HG02943 (cell line): ENCODE measurements at regions not wholly inside any gene's neighbourhood (a gene's known extent, or its start where the extent isn't known, plus 50 kb on each side); places are given as distances from the start of the nearest gene placed in this dataset.

Source experiments
- ATAC-seq: cut with Tn5 transposase; IDR thresholded peaks from one replicate; pipeline ENCODE4 v1.9.1; 2021; ENCODE audit warnings: mild to moderate bottlenecking, low read depth, moderate library complexity; ENCODE audit not compliant: unreplicated experiment

DNA sequence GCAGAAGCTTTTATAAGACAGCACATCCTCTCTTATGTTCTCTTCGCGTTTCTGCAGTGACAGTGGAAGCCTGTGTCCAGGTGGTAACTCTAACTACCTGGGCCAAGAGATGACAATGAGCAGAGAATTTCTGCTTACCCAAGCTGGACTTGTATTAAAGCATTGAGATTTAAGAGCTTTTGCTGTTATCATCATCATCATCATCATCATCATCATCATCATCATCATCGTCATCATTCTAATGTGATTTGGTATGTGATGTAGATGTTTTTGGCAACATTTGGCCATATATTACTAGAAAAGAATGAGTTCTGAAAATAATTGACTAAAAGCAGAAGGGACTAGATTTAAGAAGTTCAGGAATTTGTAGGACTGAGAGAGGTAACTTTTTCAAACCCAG is 401.3 kb downstream of the BRINP1 start:
- no peak for ATAC-seq

DNA sequence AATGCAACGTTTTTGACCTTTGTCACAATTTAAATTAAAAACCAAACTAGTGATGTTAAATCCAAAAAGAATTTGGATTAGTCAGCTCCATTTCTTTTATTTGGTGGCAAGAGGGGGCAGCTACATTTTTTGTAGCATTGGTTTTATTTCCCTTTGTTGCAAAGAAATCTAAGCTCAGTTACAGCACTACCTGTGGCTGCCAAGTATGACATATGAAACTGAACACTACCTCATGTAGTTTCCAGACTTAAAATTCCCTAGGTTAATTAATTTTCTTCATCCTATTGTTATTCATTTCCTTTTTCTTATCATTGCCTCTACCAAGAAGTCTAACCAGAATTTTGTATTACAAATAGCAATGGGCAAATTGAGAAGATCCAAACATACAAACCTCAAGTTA is 393.5 kb downstream of the BRINP1 start:
- no peak for ATAC-seq

DNA sequence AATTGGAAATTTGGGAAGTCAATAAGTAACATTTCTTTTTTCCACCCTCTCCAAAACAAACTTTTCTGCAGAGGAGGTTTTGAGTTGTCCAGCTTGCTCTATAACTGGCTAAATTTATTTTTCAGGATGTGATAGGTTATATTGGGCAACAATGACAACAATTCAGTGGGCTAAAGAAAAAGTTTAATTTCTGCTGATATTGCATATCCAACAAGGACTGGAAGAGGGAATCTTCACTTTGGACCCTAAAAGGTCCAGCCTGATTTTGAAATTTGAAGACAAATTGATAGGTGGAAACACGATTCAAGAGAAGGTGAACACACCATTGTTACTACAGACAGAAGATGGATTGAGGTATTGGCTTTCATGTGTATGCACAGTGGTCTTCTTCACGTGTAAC is 393.1 kb downstream of the BRINP1 start:
- ATAC-seq: no peak

DNA sequence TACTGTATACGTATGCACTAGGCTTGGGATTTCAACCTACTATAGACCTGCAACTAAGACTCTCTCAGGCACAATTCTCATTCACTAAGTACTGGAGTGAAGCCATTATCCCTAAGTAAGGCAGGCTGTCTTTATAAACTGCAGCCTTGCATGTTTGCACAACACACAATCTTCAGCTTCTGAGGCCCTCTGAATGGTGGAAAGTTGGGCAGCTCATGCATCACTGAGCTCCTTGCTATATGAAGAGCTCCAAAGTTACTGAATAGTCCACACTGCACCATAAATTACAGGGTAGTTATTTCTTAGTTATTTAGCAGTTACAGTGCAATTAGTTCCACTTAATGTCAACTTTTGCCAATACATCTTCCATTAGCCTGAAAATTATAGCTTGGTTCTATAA is 384.6 kb downstream of the BRINP1 start:
- no peak for ATAC-seq

DNA sequence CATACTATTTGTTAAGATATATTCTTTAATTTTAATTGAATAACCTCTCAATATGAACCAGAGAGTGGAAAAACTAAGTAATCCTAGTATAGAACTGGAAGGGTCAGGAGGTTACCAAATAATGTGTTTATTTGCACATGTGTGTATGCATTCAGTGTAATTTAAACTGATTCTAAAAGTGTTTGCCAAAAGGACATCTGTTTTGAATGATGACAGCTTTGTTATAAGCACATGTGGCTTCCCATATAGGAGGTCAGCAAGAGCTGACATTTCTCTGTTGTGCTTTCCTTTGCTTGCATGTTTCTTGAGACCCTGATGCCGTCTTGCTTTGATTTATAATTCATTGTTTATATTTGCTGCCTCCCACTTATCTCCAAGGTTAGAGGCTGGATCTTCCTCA is 383.4 kb downstream of the BRINP1 start:
- ATAC-seq: no peak

DNA sequence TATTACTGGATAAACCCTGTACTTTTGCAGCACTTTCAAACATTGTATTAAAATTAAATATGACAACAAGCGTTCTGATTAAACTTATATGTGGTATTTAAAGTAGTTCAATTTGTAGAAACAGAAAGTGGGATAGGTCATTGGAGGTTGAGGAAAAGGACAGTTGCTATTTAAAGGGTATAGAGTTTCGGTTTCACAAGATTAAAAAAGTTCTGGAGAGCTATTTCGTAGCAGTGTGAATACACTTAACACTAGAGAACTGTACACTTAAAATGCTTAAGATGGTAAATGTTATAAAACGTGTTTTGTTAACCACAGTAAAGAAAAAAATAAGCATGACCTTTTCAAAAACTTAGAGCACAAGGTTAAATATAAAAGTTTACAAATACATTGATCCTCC is 382.1 kb downstream of the BRINP1 start:
- ATAC-seq: no peak

DNA sequence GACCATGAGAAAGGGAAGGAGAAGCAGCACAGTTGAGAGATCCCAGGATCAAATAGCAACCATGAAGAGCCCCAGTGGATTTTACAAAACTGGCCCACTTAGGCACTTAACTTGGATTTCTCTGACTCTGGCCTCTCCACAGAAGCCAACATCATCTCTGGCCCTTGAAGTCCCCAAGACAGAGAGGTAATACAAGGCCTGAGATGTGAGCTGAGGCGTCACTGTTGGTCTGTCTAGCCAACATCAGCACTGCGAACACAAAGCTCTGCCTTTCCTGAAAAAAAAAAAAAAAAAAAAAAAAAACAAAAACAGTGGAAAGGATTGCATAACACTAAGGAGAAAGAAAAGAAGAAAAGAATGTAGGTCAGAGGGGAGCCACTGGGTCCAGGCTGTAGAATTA is 378.3 kb downstream of the BRINP1 start:
- no peak for ATAC-seq

DNA sequence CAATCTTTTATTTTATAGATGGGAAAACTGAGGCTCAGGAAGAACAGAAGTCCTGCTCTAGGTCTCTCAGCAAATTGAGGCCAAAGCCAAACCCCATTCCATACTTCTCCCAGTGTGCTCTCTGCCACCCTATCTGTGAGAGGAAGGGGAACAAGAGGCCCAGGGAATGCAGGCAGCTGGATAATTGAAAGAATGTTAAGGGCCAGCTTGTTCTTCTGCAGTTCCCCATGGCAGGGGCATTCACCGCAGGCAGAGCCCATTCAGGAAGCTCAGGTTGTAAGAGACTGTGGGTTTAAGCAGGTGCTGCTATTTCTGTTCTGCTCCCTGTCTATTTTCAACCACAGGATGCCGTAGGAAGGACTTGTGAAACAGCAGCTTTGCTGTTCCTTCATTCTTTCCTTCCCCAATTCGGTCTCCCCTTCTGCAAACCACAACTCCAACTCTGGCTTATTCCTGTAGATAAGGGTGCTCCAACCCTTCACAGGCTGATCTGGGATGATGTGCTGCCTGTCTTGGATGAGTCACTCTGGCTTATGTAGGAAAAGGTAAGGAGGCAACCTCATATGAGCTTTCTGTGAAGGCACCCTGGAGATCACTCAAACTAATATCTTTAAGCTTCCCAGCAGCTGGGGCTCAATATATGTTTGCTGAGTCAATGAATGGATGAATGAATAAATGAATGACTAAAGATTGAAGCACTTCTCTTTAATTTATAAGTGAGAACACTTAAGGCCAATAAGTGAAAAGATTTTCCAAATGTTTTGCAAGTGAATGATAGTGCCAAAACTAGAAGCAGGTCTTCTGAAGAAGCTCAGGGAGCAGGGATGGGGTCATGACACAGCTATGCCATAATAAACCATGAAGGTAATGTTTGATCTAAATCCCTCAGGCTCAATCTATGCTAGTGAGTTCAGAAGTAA is 377.6 kb downstream of the BRINP1 start:
- no peak for ATAC-seq

DNA sequence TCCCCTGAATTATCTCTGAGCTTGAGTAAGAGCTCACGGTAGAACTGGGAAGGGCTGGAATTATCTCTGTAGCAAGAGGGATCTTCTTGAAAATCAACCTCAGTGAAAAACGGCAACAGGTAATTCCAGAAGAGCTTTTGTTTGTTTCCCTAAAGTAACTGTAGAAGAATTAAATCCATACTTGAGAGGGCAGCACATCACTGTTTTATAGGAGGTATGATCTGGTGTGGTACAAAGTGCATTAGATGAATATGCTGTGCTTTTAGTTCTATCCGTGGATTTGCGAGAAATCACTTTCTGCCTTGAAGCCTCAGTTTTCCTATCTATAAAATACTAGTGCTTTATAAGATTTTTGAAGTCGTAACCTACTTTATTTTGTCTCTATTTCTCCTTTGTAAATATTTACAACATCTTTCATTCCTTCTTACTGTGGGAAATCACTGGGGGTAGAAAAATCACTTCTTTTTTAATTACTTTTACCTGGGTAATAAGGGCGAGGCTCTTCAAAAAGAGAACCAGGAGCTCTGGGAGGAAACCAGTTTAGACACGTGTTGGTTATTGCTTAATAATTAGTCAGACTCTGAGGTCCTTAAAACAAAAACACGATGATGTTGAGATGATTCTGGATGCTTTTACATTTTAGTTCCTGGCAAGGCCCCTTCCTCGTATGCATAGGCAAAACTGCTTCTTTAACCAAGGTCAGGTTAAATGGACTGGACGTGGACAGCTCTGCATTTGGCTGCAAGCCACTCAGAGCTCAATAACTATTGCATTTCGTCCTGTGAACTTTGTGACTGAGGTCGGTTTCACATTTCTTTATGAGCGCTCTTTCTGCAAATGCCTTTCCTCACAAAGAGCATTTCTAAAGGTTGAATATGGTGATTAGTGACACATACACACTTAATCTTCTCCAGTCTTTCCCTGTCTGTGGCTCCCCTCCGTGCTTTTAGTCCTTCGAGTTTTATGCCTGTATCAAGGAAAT is 376.1 kb downstream of the BRINP1 start:
- no peak for ATAC-seq

DNA sequence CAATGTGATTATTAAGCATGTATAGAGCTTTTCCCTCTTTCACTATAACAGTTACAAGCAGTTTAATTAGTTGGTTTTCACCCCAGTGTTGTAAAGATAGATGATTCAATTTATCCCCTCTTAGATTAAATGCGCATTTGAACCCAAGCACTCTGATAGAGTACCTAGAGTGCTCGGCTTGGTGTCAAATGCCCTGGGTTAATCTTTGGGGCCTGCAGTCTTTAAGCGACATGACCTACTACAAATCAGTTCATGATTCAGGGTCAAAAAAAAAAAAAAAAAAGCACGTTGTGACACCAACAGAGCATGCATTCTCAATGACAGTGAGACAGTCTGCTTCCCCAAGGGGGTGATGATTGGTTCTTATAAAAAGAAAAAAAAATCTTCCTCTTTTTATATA is 375.3 kb downstream of the BRINP1 start:
- no peak for ATAC-seq

DNA sequence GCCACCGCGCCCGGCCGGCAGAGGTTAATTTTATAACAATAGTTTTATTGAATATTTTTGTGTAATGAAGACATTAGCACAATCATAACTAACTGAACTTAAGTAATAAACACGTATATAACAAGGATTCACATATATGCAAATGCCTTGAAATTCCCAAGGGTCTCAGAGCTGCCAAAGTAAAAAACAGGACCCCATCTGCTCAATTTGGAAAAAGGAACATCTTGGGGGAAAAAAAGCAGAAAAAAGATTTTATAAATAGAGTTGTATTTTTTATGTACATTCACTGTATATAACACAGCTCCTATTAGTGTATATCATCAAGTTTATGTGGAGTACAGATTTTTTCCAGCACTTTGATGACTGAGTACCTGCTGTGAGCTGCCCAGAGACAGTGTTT is 366.7 kb downstream of the BRINP1 start:
- ATAC-seq: no peak

DNA sequence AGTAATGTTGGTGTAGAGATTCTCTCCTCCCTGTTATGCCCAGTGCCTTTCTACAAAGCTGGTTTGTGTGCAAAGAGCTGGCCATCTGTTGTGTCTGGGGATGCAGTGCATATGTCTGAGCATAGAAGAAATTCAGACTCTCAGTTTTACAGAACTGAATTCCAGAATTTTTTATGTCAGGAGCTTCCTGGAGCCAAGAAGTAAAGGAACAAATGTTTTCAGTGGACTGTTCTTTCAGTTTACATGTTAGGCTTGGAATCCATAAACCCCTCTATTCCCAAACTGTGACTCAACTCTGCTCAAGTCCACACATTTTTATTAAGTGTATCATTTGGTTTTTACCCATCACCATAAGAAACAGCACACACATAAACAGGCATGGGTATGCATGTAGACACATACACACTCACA is 366.0 kb downstream of the BRINP1 start:
- no peak for ATAC-seq

DNA sequence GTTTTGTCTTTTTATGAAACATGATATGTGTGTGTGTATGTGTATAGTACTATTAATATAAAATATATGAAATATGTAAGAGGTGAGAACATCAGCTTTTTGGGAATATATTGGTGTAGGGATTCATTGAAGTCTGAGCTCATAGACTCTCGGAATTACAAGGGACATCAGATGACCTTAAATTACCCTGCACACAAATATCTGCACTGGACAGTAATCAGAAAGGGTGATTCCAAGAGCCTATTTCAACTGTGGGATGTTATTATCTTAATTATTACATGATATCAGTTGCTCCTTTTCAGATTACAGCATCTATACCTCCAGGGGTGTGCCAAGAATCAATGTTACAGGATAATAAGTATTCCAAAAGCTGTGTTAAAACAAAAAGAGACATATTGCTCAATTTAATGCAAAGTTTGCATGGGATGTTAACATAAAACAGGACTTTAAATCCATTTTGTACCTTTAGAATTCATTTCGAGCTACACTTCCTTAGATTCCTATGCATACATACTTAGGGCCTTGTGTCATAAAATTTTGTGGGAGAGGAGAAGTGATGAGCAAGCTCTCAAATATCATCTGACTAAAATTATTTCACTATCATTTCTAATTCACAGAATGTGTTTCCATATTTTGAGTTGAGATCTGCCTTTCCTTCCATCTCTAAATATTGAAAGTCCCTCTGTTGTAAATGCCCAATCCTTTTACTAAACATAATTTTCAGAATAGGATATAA is 365.2 kb downstream of the BRINP1 start:
- no peak for ATAC-seq

DNA sequence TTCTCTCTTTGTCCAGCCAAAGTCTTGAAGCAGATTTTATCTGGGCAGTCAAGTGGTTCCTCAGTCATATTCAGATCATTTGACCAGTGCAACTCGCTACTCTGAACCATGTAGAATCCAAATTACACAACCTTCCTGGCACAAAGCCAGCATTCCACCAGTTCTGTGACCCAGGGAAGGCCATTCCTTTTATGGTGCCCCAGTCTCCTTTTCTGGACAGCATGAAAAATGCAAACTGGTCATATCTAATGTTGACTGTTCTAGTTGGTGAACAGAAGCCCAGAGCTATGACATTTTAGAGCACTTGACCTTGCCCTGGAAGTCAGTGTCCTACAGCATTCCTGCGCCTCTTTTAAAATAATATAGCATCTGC is 364.6 kb downstream of the BRINP1 start:
- no peak for ATAC-seq

DNA sequence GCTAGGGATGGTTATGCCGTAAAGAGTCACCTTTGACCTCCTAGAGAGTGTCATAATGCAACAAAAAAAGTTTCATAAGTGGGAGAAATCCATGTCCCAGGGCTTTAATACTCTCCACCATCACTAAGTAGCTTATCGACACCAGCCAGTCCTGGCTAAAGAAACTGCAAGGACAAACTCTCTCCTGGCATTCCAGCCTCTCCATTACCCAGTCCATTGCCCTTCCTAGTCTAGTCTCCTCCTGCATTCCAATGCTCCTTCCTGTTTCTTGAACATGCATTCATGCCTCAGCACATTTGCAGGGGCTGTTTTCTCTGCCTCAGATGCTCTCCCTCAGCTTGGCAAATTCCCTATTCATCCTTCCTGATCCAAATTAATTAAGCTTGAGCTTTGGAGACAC is 364.1 kb downstream of the BRINP1 start:
- no peak for ATAC-seq

DNA sequence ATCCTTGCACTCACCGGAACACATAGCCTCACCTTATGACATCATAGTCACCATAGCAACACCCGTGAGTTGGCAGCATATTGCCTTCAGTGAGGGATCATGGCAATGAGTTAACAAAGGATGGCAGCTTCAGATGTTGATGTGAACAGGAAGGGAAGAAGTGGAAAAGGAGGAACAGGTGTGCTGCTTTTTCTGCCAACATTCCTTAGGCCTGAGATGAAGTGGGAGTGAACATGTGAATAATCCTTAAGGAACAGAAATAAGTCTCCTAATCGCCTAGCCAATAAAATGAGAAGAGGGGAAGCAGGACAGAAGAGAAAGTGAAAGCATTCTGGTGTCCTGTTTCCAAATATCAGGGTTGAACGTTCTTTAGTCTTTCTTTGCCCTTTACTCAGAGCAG is 360.0 kb downstream of the BRINP1 start:
- no peak for ATAC-seq

DNA sequence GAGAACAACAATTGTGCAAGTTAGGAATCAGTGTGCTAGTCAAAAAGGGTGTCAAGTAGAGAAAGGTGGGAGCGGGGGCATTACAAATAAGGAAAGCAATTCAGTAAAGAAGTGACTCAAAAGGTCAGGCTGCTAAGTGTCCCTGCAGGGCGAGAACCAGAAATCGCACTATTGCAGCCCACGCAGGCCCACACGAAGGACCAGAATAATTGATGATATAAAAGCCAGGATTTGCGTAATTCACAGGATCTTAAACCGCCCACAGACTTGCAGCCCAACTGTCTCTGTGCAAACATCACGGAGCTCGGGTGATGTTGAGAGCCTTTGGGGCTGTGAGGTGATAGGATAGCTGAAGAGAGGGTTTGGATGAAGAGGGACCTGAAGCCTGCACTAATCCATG is 349.0 kb downstream of the BRINP1 start:
- no peak for ATAC-seq

DNA sequence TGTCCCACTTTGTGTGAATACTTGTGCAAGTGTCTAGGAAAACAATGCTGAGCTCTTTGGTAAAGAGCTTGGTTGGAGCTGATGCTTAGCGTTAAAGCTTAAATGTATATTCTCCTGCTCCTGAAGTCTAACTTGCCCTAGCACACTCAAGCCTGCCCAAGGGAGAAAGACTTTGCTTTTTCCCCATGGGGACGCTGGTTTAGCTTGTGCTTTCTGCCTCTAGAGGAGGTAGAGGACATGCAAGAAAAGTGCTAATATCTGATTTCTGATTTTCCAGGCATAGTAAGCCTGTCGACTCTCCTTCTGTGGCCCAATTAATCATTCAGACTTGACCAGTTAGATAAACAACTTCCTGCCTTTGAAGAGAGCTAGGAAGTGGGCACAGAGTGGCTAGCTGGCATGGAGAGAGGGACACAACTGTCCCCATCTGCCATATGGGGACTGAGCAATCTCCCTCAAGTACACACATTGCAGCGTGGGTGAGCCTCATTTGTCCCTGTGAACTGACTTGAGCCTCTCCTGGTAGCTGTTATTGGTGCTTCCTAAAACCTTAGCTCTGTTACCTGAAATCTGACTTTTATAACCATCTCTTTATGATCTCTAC is 348.4 kb downstream of the BRINP1 start:
- no peak for ATAC-seq

DNA sequence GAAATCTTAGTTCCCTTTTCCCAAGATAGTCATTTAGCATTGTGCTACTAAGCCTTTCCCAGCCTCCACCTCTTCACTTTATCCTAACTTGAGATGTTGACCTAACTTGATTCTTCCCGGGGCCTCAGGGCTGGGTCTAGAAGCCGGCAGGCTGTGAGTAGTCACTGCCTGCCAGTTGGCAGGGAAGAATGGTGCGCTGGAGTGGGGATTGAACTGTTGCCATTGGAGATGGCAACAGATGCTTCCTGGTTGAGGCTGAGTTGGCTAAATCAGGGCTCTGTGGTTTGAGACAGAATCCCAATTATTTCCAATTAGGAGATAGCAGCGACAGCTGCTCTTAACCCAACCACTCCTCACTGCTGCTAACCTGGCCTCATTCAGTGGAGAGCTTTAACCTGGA is 343.1 kb downstream of the BRINP1 start:
- no peak for ATAC-seq

DNA sequence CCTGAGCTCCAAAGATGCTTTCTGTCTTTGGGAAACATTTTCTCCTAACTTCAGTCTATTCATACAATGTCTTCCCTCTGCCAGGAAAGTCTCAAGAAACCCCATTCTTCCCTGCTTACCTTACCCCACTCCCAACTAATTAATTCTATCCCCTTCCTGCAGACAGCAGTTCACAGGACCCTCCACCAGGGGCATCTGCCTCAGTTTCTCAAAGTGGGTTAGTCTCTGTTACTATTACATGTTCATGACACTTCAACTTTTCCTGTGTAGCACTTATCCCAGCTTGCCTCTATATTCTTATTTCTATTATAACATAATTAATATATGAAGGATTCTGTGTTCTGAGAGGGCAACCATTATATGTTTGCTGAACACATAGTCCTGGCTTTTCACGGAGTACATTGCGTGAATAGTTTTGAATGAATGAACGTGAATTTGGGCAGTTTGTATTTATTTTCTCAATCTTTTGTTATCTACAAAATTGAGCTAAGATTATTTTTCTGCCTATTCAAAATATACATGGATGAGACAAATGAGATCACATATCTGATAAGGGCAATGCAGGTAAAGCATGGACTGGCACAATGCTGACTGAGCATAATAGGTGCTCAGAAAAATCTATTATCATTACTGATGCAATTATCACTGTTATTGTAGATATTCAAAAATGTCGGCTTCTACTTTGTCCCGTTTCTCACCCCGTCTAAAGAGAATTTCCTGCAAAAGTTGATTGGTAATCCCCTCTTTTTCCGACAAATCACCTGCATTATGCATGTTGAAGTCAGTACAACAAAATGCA is 341.1 kb downstream of the BRINP1 start:
- no peak for ATAC-seq
